Activated CD8-positive, alpha-beta T cell treated with anti-CD3 and anti-CD28 coated beads for 36 hours (primary cell): ENCODE measurements at regions not wholly inside any gene's neighbourhood (a gene's known extent, or its start where the extent isn't known, plus 50 kb on each side); places are given as distances from the start of the nearest gene placed in this dataset.
"Not testable (repeated sequence)": the region's sequence is repeated elsewhere in the genome, so short reads cannot be mapped to it uniquely, and the experiment has no call there.

Source experiments
- ATAC-seq: fragments of 200-7000 bp; cut with Tn5 transposase; one replicate; pipeline ENCODE4 v1.10.0; 2021; ENCODE audit warnings: mild to moderate bottlenecking, moderate library complexity
- CTCF ChIA-PET: fragments of 350-600 bp; sonication (Branson Sonifier 250); formaldehyde crosslinking; loops from one replicate; lab custom pipeline; 2021; ENCODE audit warnings: antibody characterized with exemption; lab: Charles Lee
- POLR2A ChIA-PET: fragments of 350-600 bp; sonication (Branson Sonifier 250); formaldehyde crosslinking; loops from one replicate; lab custom pipeline; 2021; ENCODE audit warnings: antibody characterized with exemption; lab: Charles Lee
- DNase-seq: peaks from one replicate; pipeline ENCODE4 v3.0.0-alpha.2; 2020
- H3K27ac Mint-ChIP-seq: one replicate; pipeline ENCODE4 v1.8.0; 2021; ENCODE audit warnings: mild to moderate bottlenecking, mixed read lengths
- H3K27me3 Mint-ChIP-seq: one replicate; pipeline ENCODE4 v1.8.0; 2021; ENCODE audit warnings: mixed read lengths
- H3K36me3 Mint-ChIP-seq: one replicate; pipeline ENCODE4 v1.8.0; 2021; ENCODE audit warnings: low read depth, mixed read lengths
- H3K4me1 Mint-ChIP-seq: one replicate; pipeline ENCODE4 v1.8.0; 2021; ENCODE audit warnings: low read depth, mixed read lengths
- H3K4me3 Mint-ChIP-seq: one replicate; pipeline ENCODE4 v1.8.0; 2021; ENCODE audit warnings: mild to moderate bottlenecking, moderate library complexity, mixed read lengths
- H3K9me3 Mint-ChIP-seq: one replicate; pipeline ENCODE4 v1.8.0; 2021; ENCODE audit warnings: mixed read lengths
- CTCF ChIP-seq: fragments of 200-600 bp; IDR thresholded peaks from one replicate; pipeline ENCODE4 v1.8.0; 2022; ENCODE audit warnings: antibody characterized with exemption, mild to moderate bottlenecking
- intact Hi-C: fragments of 100-400 bp; cut with micrococcal nuclease; formaldehyde crosslinking; loops from one replicate; pipeline ENCODE4 v1.10.0; 2022

- no peak for DNase-seq
- peaks cover 3% of the 10 kb centered on the region for H3K9me3 Mint-ChIP-seq
- H3K27ac Mint-ChIP-seq = no peak overlapping the region
- intact Hi-C loops = no loop called here
- no peak for ATAC-seq
- no peaks in the 10 kb centered on the region for H3K4me1 Mint-ChIP-seq
- H3K36me3 Mint-ChIP-seq = no peaks in the 10 kb centered on the region
- CTCF ChIA-PET = no interaction called here
- H3K27me3 Mint-ChIP-seq = no peaks in the 10 kb centered on the region
- no peak for TF ChIP-seq CTCF
- H3K4me3 Mint-ChIP-seq = no peak overlapping the region
- POLR2A ChIA-PET = no interaction called here
Observed at GRCh38 chr13:80817979-80818378, 477.1 kb upstream of the SPRY2 start.

- ATAC-seq = no peak
Observed at GRCh38 chr13:80814541-80814940, 473.6 kb upstream of the SPRY2 start.

GRCh38 chr13:80810294-80810693 is 469.4 kb upstream of the SPRY2 start:
- H3K9me3 Mint-ChIP-seq, H3K4me1 Mint-ChIP-seq, H3K4me3 Mint-ChIP-seq, DNase-seq, H3K27ac Mint-ChIP-seq, CTCF ChIA-PET, H3K27me3 Mint-ChIP-seq, H3K36me3 Mint-ChIP-seq, POLR2A ChIA-PET, intact Hi-C loops, ATAC-seq: not testable (repeated sequence)

More at GRCh38 chr13:80814541-80814940, 473.6 kb upstream of the SPRY2 start:
- Mint-ChIP-seq H3K27me3 (no peaks in the 10 kb centered on the region), H3K27ac (no peak overlapping the region), H3K9me3 (peaks cover 3% of the 10 kb centered on the region), H3K4me1 (no peaks in the 10 kb centered on the region), H3K4me3 (no peak overlapping the region), H3K36me3 (no peaks in the 10 kb centered on the region)
- DNase-seq = no peak
- no peak for TF ChIP-seq CTCF
- ChIA-PET CTCF (no interaction called here), POLR2A (no interaction called here)
- intact Hi-C loops = no loop called here

GRCh38 chr13:80802946-80803345 is 462.0 kb upstream of the SPRY2 start:
- H3K4me3 Mint-ChIP-seq = no peak overlapping the region
- no peaks in the 10 kb centered on the region for H3K4me1 Mint-ChIP-seq
- ChIA-PET POLR2A (no interaction called here), CTCF (no interaction called here)
- ATAC-seq (no peak), DNase-seq (no peak)
- H3K36me3 Mint-ChIP-seq = no peaks in the 10 kb centered on the region
- H3K9me3 Mint-ChIP-seq = no peaks in the 10 kb centered on the region
- no peak for TF ChIP-seq CTCF
- intact Hi-C loops = no loop called here
- no peaks in the 10 kb centered on the region for H3K27me3 Mint-ChIP-seq
- no peak overlapping the region for H3K27ac Mint-ChIP-seq

- intact Hi-C loops = no loop called here
- POLR2A ChIA-PET = no interaction called here
- Mint-ChIP-seq H3K4me3 (no peak overlapping the region), H3K36me3 (no peaks in the 10 kb centered on the region), H3K4me1 (no peaks in the 10 kb centered on the region), H3K27me3 (no peaks in the 10 kb centered on the region), H3K27ac (no peak overlapping the region), H3K9me3 (no peaks in the 10 kb centered on the region)
- ATAC-seq = no peak
- CTCF ChIA-PET = no interaction called here
- DNase-seq = no peak
- TF ChIP-seq CTCF = no peak
Observed at GRCh38 chr13:80798576-80799133, 457.7 kb upstream of the SPRY2 start.

GRCh38 chr13:80787604-80788003 is 446.7 kb upstream of the SPRY2 start:
- H3K27ac Mint-ChIP-seq = no peak overlapping the region
- ATAC-seq = no peak
- no peaks in the 10 kb centered on the region for H3K4me1 Mint-ChIP-seq
- ChIA-PET POLR2A (no interaction called here), CTCF (no interaction called here)
- intact Hi-C loops = no loop called here
- DNase-seq = no peak
- H3K4me3 Mint-ChIP-seq = no peak overlapping the region
- peaks cover 6% of the 10 kb centered on the region for H3K9me3 Mint-ChIP-seq
- TF ChIP-seq CTCF = no peak
- no peaks in the 10 kb centered on the region for H3K27me3 Mint-ChIP-seq
- H3K36me3 Mint-ChIP-seq = no peaks in the 10 kb centered on the region
